ENCODE measurements at regions not wholly inside any gene's neighbourhood (a gene's known extent, or its start where the extent isn't known, plus 50 kb on each side); places are given as distances from the start of the nearest gene placed in this dataset.

DNA sequence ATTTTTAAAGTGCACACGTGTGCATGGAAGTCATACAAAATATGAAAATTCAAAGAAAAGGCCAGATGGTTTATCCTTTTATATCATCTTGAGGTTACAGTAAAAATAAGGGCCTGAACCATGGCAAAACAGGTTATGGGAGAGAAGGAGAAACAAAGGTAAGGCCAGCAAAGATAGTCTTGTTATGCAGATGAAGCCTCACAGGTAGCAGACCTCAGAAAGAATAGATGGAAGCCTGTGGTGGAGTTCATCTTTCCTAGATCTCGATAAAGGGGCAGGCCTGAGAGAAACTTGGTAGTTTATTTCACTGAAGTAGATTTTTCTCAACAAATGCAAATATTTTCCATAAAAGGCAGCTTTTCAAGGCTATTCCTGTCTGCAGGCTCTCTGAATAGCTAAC, 693.8 kb downstream of the KHDRBS2 start:
- TF ChIP-seq POLR2A (IDR thresholded peaks at IDR 0.05; ENCODE audit: low read depth, low read length) (no peak), POLR2AphosphoS5 (IDR thresholded peaks at IDR 0.05; ENCODE audit: insufficient read depth, low read depth, low read length) (no peak), EZH2 (IDR thresholded peaks at IDR 0.05; ENCODE audit: borderline replicate concordance, low read depth, low read length, severe bottlenecking) (no peak), JUN (IDR thresholded peaks at IDR 0.05; ENCODE audit: borderline replicate concordance, insufficient read depth, insufficient read length, low read depth) (no peak), FOS (IDR thresholded peaks at IDR 0.05; ENCODE audit: borderline replicate concordance, insufficient read depth, low read length) (no peak), GATA2 (IDR thresholded peaks at IDR 0.05; ENCODE audit: insufficient read depth, insufficient read length, low read depth, low read length) (no peak), MYC (IDR thresholded peaks at IDR 0.05; ENCODE audit: low read depth, low read length) (no peak)
- TF ChIP-seq, protein P1, sequence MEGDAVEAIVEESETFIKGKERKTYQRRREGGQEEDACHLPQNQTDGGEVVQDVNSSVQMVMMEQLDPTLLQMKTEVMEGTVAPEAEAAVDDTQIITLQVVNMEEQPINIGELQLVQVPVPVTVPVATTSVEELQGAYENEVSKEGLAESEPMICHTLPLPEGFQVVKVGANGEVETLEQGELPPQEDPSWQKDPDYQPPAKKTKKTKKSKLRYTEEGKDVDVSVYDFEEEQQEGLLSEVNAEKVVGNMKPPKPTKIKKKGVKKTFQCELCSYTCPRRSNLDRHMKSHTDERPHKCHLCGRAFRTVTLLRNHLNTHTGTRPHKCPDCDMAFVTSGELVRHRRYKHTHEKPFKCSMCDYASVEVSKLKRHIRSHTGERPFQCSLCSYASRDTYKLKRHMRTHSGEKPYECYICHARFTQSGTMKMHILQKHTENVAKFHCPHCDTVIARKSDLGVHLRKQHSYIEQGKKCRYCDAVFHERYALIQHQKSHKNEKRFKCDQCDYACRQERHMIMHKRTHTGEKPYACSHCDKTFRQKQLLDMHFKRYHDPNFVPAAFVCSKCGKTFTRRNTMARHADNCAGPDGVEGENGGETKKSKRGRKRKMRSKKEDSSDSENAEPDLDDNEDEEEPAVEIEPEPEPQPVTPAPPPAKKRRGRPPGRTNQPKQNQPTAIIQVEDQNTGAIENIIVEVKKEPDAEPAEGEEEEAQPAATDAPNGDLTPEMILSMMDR (IDR thresholded peaks at IDR 0.05; ENCODE audit: extremely low read depth in 1 of 2, insufficient read depth in 1 of 2, low read depth in 1 of 2, low read length in 2 of 2) = no peak
- TF ChIP-seq, protein P2, sequence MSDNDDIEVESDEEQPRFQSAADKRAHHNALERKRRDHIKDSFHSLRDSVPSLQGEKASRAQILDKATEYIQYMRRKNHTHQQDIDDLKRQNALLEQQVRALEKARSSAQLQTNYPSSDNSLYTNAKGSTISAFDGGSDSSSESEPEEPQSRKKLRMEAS (IDR thresholded peaks at IDR 0.05; ENCODE audit: insufficient read depth, insufficient read length) = no peak
